Subcutaneous abdominal adipose tissue (tissue), 5 donors: ENCODE measurements at regions not wholly inside any gene's neighbourhood (a gene's known extent, or its start where the extent isn't known, plus 50 kb on each side); places are given as distances from the start of the nearest gene placed in this dataset.
"Not testable (repeated sequence)": the region's sequence is repeated elsewhere in the genome, so short reads cannot be mapped to it uniquely, and the experiment has no call there.

Source experiments
- H3K27ac ChIP-seq: one replicate; pipeline ENCODE4 v1.7.0; 2013; ENCODE audit warnings: low read depth, mild to moderate bottlenecking, inconsistent platforms, low read length, moderate library complexity
- H3K27me3 ChIP-seq, 5 donors: one replicate each; pipeline ENCODE4 v1.7.0; 2013; ENCODE audit warnings: low read length in 5 of 5, inconsistent platforms in 1 of 5; ENCODE audit not compliant: control insufficient read depth in 5 of 5, insufficient read depth in 4 of 5
- H3K36me3 ChIP-seq, 5 donors: one replicate each; pipeline ENCODE4 v1.7.0; 2013; ENCODE audit warnings: low read length in 5 of 5; ENCODE audit not compliant: control insufficient read depth in 5 of 5, insufficient read depth in 5 of 5
- H3K4me1 ChIP-seq, 5 donors: one replicate each; pipeline ENCODE4 v1.7.0; 2013; ENCODE audit warnings: low read length in 5 of 5, mild to moderate bottlenecking in 3 of 5, moderate library complexity in 1 of 5; ENCODE audit not compliant: control insufficient read depth in 5 of 5, insufficient read depth in 5 of 5
- H3K4me3 ChIP-seq, 5 donors: one replicate each; pipeline ENCODE4 v1.7.0; 2013; ENCODE audit warnings: low read length in 5 of 5, low read depth in 1 of 5
- H3K9ac ChIP-seq, 5 donors: one replicate each; pipeline ENCODE4 v1.7.0; 2013; ENCODE audit warnings: low read length in 5 of 5, mild to moderate bottlenecking in 4 of 5, moderate library complexity in 3 of 5
- H3K9me3 ChIP-seq, 5 donors: one replicate each; pipeline ENCODE4 v1.7.0; 2013; ENCODE audit warnings: low read length in 5 of 5; ENCODE audit not compliant: control insufficient read depth in 5 of 5
- donor health status: healthy.
- donor health status: healthy.
- donor health status: healthy.
- donor health status: healthy.
- donor health status: healthy.

GRCh38 chr7:149962685-149963319 is 89.0 kb downstream of the ATP6V0E2 start:
- not testable (repeated sequence) for H3K27ac ChIP-seq, H3K9ac ChIP-seq, H3K9me3 ChIP-seq, H3K4me1 ChIP-seq, H3K27me3 ChIP-seq, H3K4me3 ChIP-seq, H3K36me3 ChIP-seq

DNA sequence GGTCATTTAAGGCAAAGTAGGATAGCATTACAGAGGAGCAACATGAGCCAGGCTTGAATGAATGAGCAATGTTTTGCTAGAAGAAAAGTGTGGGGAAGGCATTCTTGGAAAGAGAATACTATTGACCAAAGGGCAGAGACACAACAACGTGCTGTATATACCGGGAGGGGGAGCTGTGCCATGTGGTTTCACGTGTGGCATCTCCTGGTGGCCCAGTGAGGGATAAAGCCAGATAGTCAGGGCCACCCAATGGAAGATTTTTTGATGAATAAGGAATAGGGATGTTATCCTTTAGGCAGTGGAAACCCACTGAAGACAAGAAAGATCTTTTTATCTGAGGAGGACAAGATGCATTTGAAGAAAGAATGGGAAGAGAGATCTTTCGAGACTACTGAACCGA is 90.2 kb downstream of the ATP6V0E2 start:
- not testable (repeated sequence) for H3K4me3 ChIP-seq

DNA sequence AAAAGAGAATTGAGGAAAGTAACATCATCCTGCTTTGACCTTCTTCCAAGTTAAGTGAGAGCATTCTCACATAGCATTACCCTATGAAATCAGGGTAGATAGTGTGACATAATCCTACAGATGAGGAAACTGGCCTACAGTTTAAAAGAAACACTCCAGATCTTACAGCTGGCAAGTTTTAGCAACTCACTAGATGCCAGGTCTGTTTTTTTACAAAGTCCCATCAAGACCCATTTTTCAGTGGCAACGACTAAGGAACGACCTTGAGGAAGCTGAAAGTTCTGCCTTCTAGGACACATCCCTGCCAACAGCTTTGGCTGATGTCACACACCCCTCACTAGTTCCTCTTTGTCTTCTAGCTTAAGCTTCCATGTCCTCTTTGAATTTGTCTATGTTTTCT is 92.7 kb downstream of the ATP6V0E2 start:
- H3K4me1 ChIP-seq, H3K27ac ChIP-seq, H3K27me3 ChIP-seq, H3K9ac ChIP-seq, H3K4me3 ChIP-seq, H3K9me3 ChIP-seq, H3K36me3 ChIP-seq: not testable (repeated sequence)

More for the DNA sequence above, 90.2 kb downstream of the ATP6V0E2 start:
- H3K9me3 ChIP-seq, H3K4me1 ChIP-seq, H3K9ac ChIP-seq, H3K36me3 ChIP-seq, H3K27me3 ChIP-seq, H3K27ac ChIP-seq: not testable (repeated sequence)

DNA sequence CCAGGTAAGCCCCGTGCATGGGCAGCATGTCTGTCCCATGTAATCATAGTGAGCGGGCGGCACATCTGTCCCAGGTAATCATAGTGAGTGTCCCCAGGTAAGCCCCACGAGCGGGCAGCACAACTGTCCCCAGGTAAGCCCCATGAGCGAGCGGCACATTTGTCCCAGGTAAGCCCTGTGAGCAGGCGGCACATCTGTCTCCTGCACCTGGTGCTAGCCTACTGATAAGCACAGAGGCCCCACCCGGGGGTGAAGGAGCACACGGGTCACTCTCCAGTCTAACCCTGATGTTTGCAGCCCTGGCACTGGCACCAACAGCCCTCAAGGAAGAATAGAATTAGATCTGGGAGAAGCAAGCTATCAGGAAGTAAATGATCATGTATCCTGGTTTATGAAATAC is 99.2 kb downstream of the ATP6V0E2 start:
- not testable (repeated sequence) for H3K27ac ChIP-seq, H3K9ac ChIP-seq

DNA sequence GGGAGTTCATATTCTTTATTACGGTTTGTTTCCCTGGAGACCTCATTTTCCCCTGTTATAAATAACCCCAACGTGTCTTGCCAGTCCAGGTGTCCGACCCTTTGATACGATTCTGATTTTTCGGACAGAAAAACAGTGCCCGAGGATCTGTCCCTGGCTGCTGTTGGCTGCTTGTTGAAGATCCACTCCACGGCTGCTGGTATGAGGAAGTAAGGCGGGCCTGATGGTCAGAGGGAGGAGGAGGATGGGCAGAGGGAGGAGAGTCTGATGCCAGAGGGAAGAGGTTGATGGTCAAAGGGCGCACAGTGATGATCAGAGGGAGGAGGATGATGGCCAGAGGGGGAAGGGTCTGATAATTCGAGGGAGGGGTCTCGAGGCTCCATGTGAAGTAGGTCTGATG is 99.9 kb downstream of the ATP6V0E2 start:
- not testable (repeated sequence) for H3K27ac ChIP-seq, H3K9me3 ChIP-seq, H3K9ac ChIP-seq, H3K27me3 ChIP-seq, H3K4me3 ChIP-seq, H3K36me3 ChIP-seq, H3K4me1 ChIP-seq

More for the DNA sequence above, 99.2 kb downstream of the ATP6V0E2 start:
- H3K36me3 ChIP-seq, H3K27me3 ChIP-seq, H3K4me1 ChIP-seq, H3K4me3 ChIP-seq, H3K9me3 ChIP-seq: not testable (repeated sequence)

DNA sequence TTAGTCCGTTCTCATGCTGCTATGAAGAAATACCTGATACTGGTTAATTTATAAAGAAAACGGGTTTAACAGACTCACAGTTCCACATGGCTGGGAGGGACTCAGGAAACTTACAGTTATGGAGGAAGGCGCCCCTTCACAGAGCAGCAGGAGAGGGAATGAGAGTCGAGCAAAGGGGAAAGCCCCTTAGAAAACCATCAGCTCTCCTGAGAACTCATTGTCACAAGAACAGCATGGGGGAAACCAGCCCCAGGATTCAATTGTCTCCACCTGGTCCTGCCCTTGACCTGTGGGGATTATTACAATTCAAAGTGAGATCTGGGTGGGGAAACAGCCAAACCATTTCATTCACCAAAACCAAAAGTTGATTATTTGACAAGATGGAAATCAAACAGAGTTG is 101.8 kb downstream of the ATP6V0E2 start:
- not testable (repeated sequence) for H3K9me3 ChIP-seq, H3K36me3 ChIP-seq

GRCh38 chr7:149978537-149978936 is 104.8 kb downstream of the ATP6V0E2 start:
- not testable (repeated sequence) for H3K36me3 ChIP-seq, H3K9me3 ChIP-seq, H3K4me1 ChIP-seq, H3K27ac ChIP-seq, H3K27me3 ChIP-seq, H3K4me3 ChIP-seq, H3K9ac ChIP-seq

More for the DNA sequence above, 101.8 kb downstream of the ATP6V0E2 start:
- H3K4me3 ChIP-seq, H3K27ac ChIP-seq, H3K27me3 ChIP-seq, H3K9ac ChIP-seq, H3K4me1 ChIP-seq: not testable (repeated sequence)

DNA sequence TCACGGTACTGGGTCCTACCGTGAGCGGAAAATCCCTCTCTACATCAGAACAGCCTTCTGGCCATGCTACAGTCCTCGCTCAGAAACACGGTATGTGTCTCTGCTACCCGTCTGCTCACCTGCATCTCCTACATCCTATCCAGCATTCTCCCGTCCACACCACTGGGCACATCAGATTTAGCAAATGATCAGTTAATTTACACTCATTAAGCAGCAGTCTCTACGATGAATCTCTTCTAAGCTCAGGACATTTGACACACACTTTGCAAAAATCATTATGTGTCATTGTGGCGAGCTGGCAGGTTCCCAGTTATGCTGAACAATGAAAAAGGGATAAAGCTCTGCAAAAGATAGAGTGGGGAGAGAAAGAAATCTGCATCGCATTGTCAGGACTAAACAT is 105.2 kb downstream of the ATP6V0E2 start:
- H3K4me3 ChIP-seq, H3K4me1 ChIP-seq, H3K36me3 ChIP-seq, H3K27me3 ChIP-seq, H3K9me3 ChIP-seq, H3K9ac ChIP-seq, H3K27ac ChIP-seq: not testable (repeated sequence)

- H3K4me1 ChIP-seq, H3K27me3 ChIP-seq, H3K36me3 ChIP-seq, H3K27ac ChIP-seq, H3K9me3 ChIP-seq, H3K4me3 ChIP-seq, H3K9ac ChIP-seq: not testable (repeated sequence)
Measured at GRCh38 chr7:149982537-149983112, 108.9 kb downstream of the ATP6V0E2 start.

GRCh38 chr7:149986866-149987265 is 113.1 kb downstream of the ATP6V0E2 start:
- H3K27me3 ChIP-seq, H3K9me3 ChIP-seq, H3K4me3 ChIP-seq, H3K27ac ChIP-seq, H3K36me3 ChIP-seq, H3K4me1 ChIP-seq, H3K9ac ChIP-seq: not testable (repeated sequence)
